NCI-H2081 treated with DMSO at 0.1 percent for 48 hours (cell line): ENCODE measurements at regions not wholly inside any gene's neighbourhood (a gene's known extent, or its start where the extent isn't known, plus 50 kb on each side); places are given as distances from the start of the nearest gene placed in this dataset.
"Not testable (repeated sequence)": the region's sequence is repeated elsewhere in the genome, so short reads cannot be mapped to it uniquely, and the experiment has no call there.

Experiments
- DNase-seq: peaks from one replicate; lab custom pipeline; 2025; lab: John Stamatoyannopoulos, UW

- DNase-seq = no peak
Measured at GRCh38 chr10:62590306-62590705, 214.2 kb upstream of the ADO start.

GRCh38 chr10:62594093-62594520 is 210.4 kb upstream of the ADO start:
- DNase-seq = no peak

- DNase-seq = no peak
Measured at GRCh38 chr10:62597226-62597625, 207.3 kb upstream of the ADO start.

GRCh38 chr10:62599161-62599560 is 205.4 kb upstream of the ADO start:
- no peak for DNase-seq

GRCh38 chr10:62606551-62606950 is 198.0 kb upstream of the ADO start:
- DNase-seq = not testable (repeated sequence)

GRCh38 chr10:62608189-62608875 is 196.2 kb upstream of the ADO start:
- not testable (repeated sequence) for DNase-seq

- peak; percentile 14 for DNase-seq
Measured at GRCh38 chr10:62610649-62611229, 193.8 kb upstream of the ADO start.

- no peak for DNase-seq
Measured at GRCh38 chr10:62613424-62613823, 191.1 kb upstream of the ADO start.

- DNase-seq = no peak
Measured at GRCh38 chr10:62613859-62614258, 190.7 kb upstream of the ADO start.

- DNase-seq = no peak
Measured at GRCh38 chr10:62614389-62615157, 189.9 kb upstream of the ADO start.

GRCh38 chr10:62616885-62617590 is 187.5 kb upstream of the ADO start:
- no peak for DNase-seq

GRCh38 chr10:62617652-62618051 is 186.9 kb upstream of the ADO start:
- no peak for DNase-seq

GRCh38 chr10:62618054-62618453 is 186.5 kb upstream of the ADO start:
- DNase-seq = no peak

GRCh38 chr10:62618576-62619412 is 185.7 kb upstream of the ADO start:
- DNase-seq = no peak

GRCh38 chr10:62619413-62619738 is 185.1 kb upstream of the ADO start:
- no peak for DNase-seq

- DNase-seq = no peak
Measured at GRCh38 chr10:62620491-62620890, 184.0 kb upstream of the ADO start.

- no peak for DNase-seq
Measured at GRCh38 chr10:62623223-62623622, 181.3 kb upstream of the ADO start.

- peak; percentile 2 for DNase-seq
Measured at GRCh38 chr10:62625484-62625883, 179.0 kb upstream of the ADO start.

- DNase-seq = no peak
Measured at GRCh38 chr10:62626079-62626478, 178.4 kb upstream of the ADO start.

- DNase-seq = no peak
Measured at GRCh38 chr10:62626817-62627216, 177.7 kb upstream of the ADO start.

GRCh38 chr10:62627983-62628382 is 176.5 kb upstream of the ADO start:
- DNase-seq = no peak

- no peak for DNase-seq
Measured at GRCh38 chr10:62631241-62631640, 173.3 kb upstream of the ADO start.
